GM18505 (cell line): ENCODE measurements at regions not wholly inside any gene's neighbourhood (a gene's known extent, or its start where the extent isn't known, plus 50 kb on each side); places are given as distances from the start of the nearest gene placed in this dataset.
"Not testable (repeated sequence)": the region's sequence is repeated elsewhere in the genome, so short reads cannot be mapped to it uniquely, and the experiment has no call there.

Source experiments
- ATAC-seq: cut with Tn5 transposase; IDR thresholded peaks from one replicate; pipeline ENCODE4 v1.9.1; 2021; ENCODE audit not compliant: unreplicated experiment
- POLR2A ChIP-seq: IDR thresholded peaks from 4 replicates; pipeline ENCODE4 v1.6.1; 2011; ENCODE audit warnings: borderline replicate concordance; ENCODE audit not compliant: insufficient read depth, insufficient read length; ENCODE audit errors: extremely low read depth

- no peak for ATAC-seq
- no peak for TF ChIP-seq POLR2A
Measured at GRCh38 chr12:74280156-74280655, 257.4 kb upstream of the ATXN7L3B start.

DNA sequence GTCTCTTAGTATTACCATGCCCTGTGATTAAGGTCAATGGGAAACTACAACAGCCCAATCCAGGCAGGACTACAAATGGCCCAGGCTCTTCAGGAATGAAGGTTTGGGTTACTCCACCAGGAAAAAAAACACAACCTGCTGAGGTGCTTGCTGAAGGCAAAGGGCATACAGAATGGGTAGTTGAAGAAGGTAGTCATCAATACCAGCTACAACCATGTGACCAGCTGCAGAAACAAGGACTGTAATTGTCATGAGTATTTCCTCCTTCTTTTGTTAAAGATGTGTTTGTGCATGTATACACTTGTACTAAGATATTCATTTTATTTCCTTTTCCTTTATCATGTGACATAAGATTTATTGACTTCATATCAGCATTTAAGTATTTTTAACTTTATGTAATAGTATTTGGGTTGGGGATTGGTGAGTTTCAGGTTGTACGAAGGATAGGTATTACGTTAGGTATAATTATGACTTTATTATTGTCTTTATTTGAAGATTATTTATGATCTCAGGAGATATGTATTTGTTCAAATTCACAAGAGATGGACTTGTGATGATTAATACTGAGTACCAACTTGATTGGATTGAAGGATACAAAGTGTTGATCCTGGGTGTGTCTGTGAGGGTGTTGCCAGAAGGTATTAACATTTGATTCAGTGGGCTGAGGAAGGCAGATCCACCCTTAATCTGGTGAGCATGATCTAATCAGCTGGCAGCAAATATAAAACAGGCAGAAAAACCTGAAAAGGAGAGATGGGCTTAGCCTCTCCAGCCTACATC is 256.0 kb upstream of the ATXN7L3B start:
- not testable (repeated sequence) for ATAC-seq

- ATAC-seq: no peak
- TF ChIP-seq POLR2A: no peak
Measured at GRCh38 chr12:74283646-74284045, 254.0 kb upstream of the ATXN7L3B start.

DNA sequence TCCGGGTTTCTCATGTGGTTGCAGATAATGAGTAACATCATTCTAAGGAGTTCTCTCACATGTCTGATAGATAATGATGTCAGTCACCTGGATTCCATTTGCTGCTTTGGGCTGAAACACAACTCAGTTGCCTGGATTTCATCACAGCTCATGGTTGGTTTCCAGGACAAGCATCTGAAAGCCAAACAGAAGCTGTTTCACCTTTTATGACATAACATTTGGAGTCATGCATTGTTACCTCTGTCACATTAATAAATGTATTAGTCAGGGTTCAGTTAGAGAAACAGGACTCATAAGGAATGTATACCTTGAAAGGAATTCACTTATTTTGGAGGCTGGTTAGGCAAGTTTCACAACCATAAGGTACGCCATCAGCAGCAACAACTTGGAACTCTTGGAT is 251.9 kb upstream of the ATXN7L3B start:
- no peak for ATAC-seq
- no peak for TF ChIP-seq POLR2A

GRCh38 chr12:74286254-74286653 is 251.4 kb upstream of the ATXN7L3B start:
- TF ChIP-seq POLR2A: no peak

GRCh38 chr12:74292351-74293194 is 245.1 kb upstream of the ATXN7L3B start:
- TF ChIP-seq POLR2A: no peak
- ATAC-seq: no peak

More at GRCh38 chr12:74286254-74286653, 251.4 kb upstream of the ATXN7L3B start:
- no peak for ATAC-seq

GRCh38 chr12:74293689-74294131 is 243.9 kb upstream of the ATXN7L3B start:
- no peak for TF ChIP-seq POLR2A
- ATAC-seq: no peak

DNA sequence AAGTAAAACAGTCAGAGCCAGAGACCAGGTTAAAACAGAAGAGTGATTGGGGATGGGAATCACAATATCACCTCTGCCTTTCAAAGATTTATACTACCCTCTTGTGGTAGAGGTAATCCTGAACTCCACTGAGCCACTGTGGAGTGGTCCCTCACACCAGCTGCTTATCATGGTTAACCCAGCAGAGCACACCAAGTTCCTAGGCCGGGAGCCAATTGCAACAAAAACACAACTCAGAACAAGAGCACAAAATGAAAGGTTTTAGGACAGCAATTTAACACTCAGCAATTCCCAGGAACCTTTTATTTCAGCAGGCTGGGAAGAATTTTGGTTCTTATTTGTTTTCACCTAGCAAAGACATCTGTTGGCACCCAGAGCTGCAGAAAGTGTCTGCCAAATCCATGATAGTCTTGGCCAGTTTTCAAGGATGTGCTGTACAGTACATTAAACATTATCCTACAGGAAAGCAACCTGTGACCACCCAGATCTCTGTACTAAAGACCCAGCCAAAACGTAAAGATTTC is 220.5 kb upstream of the ATXN7L3B start:
- TF ChIP-seq POLR2A: no peak
- no peak for ATAC-seq

GRCh38 chr12:74317741-74318140 is 219.9 kb upstream of the ATXN7L3B start:
- no peak for TF ChIP-seq POLR2A
- ATAC-seq: no peak

DNA sequence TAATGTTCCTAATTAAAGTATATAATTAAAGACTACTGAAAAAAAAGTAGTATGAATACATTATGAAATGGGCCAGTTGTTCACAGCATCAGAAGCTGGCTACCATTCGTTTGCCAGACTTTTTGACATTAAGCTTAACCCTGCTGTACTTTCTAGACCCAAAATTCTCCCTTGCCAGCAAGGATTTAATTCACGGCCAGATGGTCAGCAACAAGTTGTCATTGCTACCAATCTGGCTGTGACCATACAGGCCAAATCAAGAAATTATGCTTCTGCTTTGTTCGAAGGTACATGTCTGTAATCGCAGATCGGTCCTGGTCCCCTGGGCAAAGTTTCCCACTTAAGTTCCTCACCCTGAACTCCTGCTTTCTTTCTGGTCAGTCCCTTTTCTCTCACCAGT is 217.7 kb upstream of the ATXN7L3B start:
- no peak for TF ChIP-seq POLR2A
- ATAC-seq: no peak

GRCh38 chr12:74321381-74321780 is 216.3 kb upstream of the ATXN7L3B start:
- ATAC-seq: no peak
- TF ChIP-seq POLR2A: no peak

GRCh38 chr12:74322792-74323191 is 214.8 kb upstream of the ATXN7L3B start:
- no peak for ATAC-seq
- no peak for TF ChIP-seq POLR2A

DNA sequence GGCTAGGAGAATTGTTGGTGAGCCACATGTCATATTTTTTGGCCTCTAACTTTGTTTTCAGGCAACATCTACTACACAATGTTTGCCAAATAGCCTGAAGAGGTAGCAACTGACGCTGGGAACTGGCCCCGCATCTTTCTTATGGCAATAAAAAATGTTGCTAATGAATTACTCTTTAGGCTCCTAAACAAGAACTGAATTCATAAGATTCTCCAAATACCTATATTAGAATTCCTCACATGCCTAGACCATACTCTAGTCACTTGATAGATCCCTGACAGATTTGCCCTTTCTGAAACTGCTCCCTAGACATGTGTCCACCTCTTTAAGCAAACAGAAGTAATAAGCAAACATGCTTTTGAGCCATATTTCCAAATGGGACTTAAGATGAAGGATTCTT is 209.0 kb upstream of the ATXN7L3B start:
- no peak for TF ChIP-seq POLR2A
- ATAC-seq: no peak
